ENCODE measurements at regions not wholly inside any gene's neighbourhood (a gene's known extent, or its start where the extent isn't known, plus 50 kb on each side); places are given as distances from the start of the nearest gene placed in this dataset.

- H3K9ac ChIP-seq (replicated peaks in 1 of 4; ENCODE audit: extremely low read depth in 1 of 4, low read depth in 3 of 4, low read length in 3 of 4) = no peak overlapping the region
- WGBS, 2 experiments (ENCODE audit: extremely low coverage in 1 of 2, insufficient coverage in 1 of 2, insufficient read length in 1 of 2, insufficient replicate concordance in 2 of 2, low coverage in 1 of 2, low lambda C conversion rate in 2 of 2, missing lambda C conversion rate in 1 of 2) = 93% methylated on average over 5 of the region's 5 CpGs; no CpG with 5 or more reads in 1 of the 2 experiments
- no peaks in the 10 kb centered on the region for H3K9me3 ChIP-seq (ENCODE audit: insufficient read depth in 2 of 2, low read depth in 1 of 2, low read length in 1 of 2)
- POLR2A ChIA-PET (ENCODE audit: partially characterized antibody) = no interaction called here
- H3K4me3 ChIP-seq (ENCODE audit: extremely low read depth in 1 of 4, insufficient read depth in 2 of 4, low read depth in 3 of 4, low read length in 4 of 4) = no peak overlapping the region
- no peak overlapping the region for H2BK5ac ChIP-seq (ENCODE audit: low read depth, low read length)
- H3K18ac ChIP-seq (ENCODE audit: extremely low read depth, low read length) = no peak overlapping the region
- H3K4me1 ChIP-seq (replicated peaks in 1 of 4; ENCODE audit: control insufficient read depth in 3 of 4, insufficient read depth in 4 of 4, low read length in 3 of 4) = no peaks in the 10 kb centered on the region
- no peak overlapping the region for H2BK120ac ChIP-seq (replicated peaks; ENCODE audit: low read depth, low read length)
- FAIRE-seq = no peak
- H3K36me3 ChIP-seq (ENCODE audit: control insufficient read depth in 2 of 4, insufficient read depth in 4 of 4, low read length in 3 of 4) = no peaks in the 10 kb centered on the region
- H2AK5ac ChIP-seq (ENCODE audit: low read depth, low read length) = no peak overlapping the region
- H2BK20ac ChIP-seq (ENCODE audit: low read length) = no peak overlapping the region
- H3K27me3 ChIP-seq (replicated peaks in 1 of 4; ENCODE audit: control insufficient read depth in 3 of 4, extremely low read depth in 1 of 4, insufficient read depth in 3 of 4, low read length in 3 of 4) = no peaks in the 10 kb centered on the region
- H4K5ac ChIP-seq (ENCODE audit: insufficient read length, low read depth, low read length) = no peak overlapping the region
- no peak overlapping the region for H4K91ac ChIP-seq (replicated peaks; ENCODE audit: insufficient read length, low read length)
- no peaks in the 10 kb centered on the region for H3K23me2 ChIP-seq (ENCODE audit: low read depth, low read length)
- no peak overlapping the region for H2AFZ ChIP-seq (ENCODE audit: low read length)
- CTCF ChIA-PET (ENCODE audit: partially characterized antibody) = no interaction called here
- no peak overlapping the region for H3K14ac ChIP-seq (ENCODE audit: insufficient read length)
- H2BK15ac ChIP-seq (ENCODE audit: low read length) = no peak overlapping the region
- H4K8ac ChIP-seq (ENCODE audit: extremely low read depth, insufficient read depth, low read length) = no peak overlapping the region
- H3K79me1 ChIP-seq (ENCODE audit: low read depth, low read length) = no peaks in the 10 kb centered on the region
- no peaks in the 10 kb centered on the region for H3K79me2 ChIP-seq (ENCODE audit: control insufficient read depth in 1 of 2, insufficient read depth in 2 of 2, low read length in 2 of 2)
- no peak for DNase-seq (ENCODE audit: low read depth in 1 of 2, low spot score in 2 of 2)
- H3K23ac ChIP-seq (ENCODE audit: insufficient read length) = no peak overlapping the region
- no peak overlapping the region for H3K4ac ChIP-seq (replicated peaks; ENCODE audit: insufficient read length, low read depth, low read length)
- H3K27ac ChIP-seq (ENCODE audit: low read depth, low read length) = no peak overlapping the region
- no peak overlapping the region for H3K4me2 ChIP-seq (ENCODE audit: insufficient read depth in 1 of 2, low read depth in 2 of 2, low read length in 2 of 2)
- H3K56ac ChIP-seq (replicated peaks; ENCODE audit: insufficient read length, low read depth, low read length) = no peak overlapping the region
- no peak overlapping the region for H2BK12ac ChIP-seq (ENCODE audit: low read depth, low read length)
- H4K20me1 ChIP-seq (replicated peaks in 1 of 2; ENCODE audit: control insufficient read depth in 1 of 2, insufficient read depth in 2 of 2, low read length in 2 of 2) = no peaks in the 10 kb centered on the region
- TF ChIP-seq BRCA1 (IDR thresholded peaks at IDR 0.05; ENCODE audit: low read depth, low read length) = no peak
- no peak for TF ChIP-seq RXRA (IDR thresholded peaks at IDR 0.05; ENCODE audit: insufficient read depth, low read depth, low read length)
- TF ChIP-seq ZNF274 (IDR thresholded peaks at IDR 0.05; ENCODE audit: borderline replicate concordance, extremely low read depth, low read length) = no peak
- TF ChIP-seq KDM4A (IDR thresholded peaks at IDR 0.05; ENCODE audit: low read depth, low read length, severe bottlenecking) = no peak
- TF ChIP-seq CHD2 (IDR thresholded peaks at IDR 0.05; ENCODE audit: low read length) = no peak
- no peak for TF ChIP-seq SP2 (IDR thresholded peaks at IDR 0.05; ENCODE audit: low read length)
- TF ChIP-seq TEAD4 (IDR thresholded peaks at IDR 0.05; ENCODE audit: low read depth, low read length) = no peak
- TF ChIP-seq CTCF (IDR thresholded peaks at IDR 0.05; ENCODE audit: control extremely low read depth in 1 of 3, insufficient read depth in 1 of 3, low read depth in 1 of 3, low read length in 3 of 3) = no peak
- TF ChIP-seq ATF3 (IDR thresholded peaks at IDR 0.05; ENCODE audit: insufficient read depth, low read depth, low read length) = no peak
- no peak for TF ChIP-seq KDM1A (IDR thresholded peaks at IDR 0.05; ENCODE audit: borderline replicate concordance, low read length)
- no peak for TF ChIP-seq EP300 (IDR thresholded peaks at IDR 0.05; ENCODE audit: borderline replicate concordance in 1 of 2, low read depth in 2 of 2, low read length in 2 of 2)
- no peak for TF ChIP-seq POU5F1 (IDR thresholded peaks at IDR 0.05; ENCODE audit: low read depth, low read length)
Measured at GRCh38 chr1:218891577-218891976, 282.1 kb upstream of the LYPLAL1 start.
